SU-DHL-6 (cell line): ENCODE measurements at regions not wholly inside any gene's neighbourhood (a gene's known extent, or its start where the extent isn't known, plus 50 kb on each side); places are given as distances from the start of the nearest gene placed in this dataset.

Experiments used
- H2AFZ ChIP-seq: fragments of 200-600 bp; sonication (generic); 2 replicates; pipeline ENCODE4 v1.6.1; 2014; ENCODE audit warnings: low read depth, mild to moderate bottlenecking, moderate library complexity, mixed read lengths, antibody characterized with exemption, low read length; ENCODE audit not compliant: severe bottlenecking
- H3F3A ChIP-seq: fragments of 200-600 bp; shearing (Covaris generic); 2 replicates; pipeline ENCODE4 v1.6.0; 2016; ENCODE audit warnings: antibody characterized with exemption, mild to moderate bottlenecking; ENCODE audit not compliant: insufficient read depth
- H3K27ac ChIP-seq: fragments of 200-600 bp; sonication (generic); 2 replicates; pipeline ENCODE4 v1.5.1; 2016; ENCODE audit warnings: low read depth, mild to moderate bottlenecking, low read length, moderate library complexity, mixed read lengths
- H3K27me3 ChIP-seq: fragments of 200-600 bp; sonication (generic), shearing (Covaris generic); 2 replicates; pipeline ENCODE4 v1.6.0; 2014; ENCODE audit warnings: mild to moderate bottlenecking, low read length
- H3K36me3 ChIP-seq: fragments of 200-600 bp; sonication (generic); 2 replicates; pipeline ENCODE4 v1.6.1; 2014; ENCODE audit warnings: mild to moderate bottlenecking, low read length, mixed read lengths
- H3K4me2 ChIP-seq: fragments of 300-600, 200-600 bp; shearing (Covaris generic), sonication (generic); 2 replicates; pipeline ENCODE4 v1.6.0; 2014; ENCODE audit warnings: low read length, low read depth, mild to moderate bottlenecking; ENCODE audit not compliant: poor library complexity, severe bottlenecking
- H3K4me3 ChIP-seq: fragments of 200-600 bp; sonication (generic); 2 replicates; pipeline ENCODE4 v1.5.1; 2014; ENCODE audit warnings: antibody characterized with exemption, low read length, mild to moderate bottlenecking, mixed read lengths; ENCODE audit not compliant: insufficient read depth, poor library complexity, severe bottlenecking
- H3K79me2 ChIP-seq: fragments of 200-600 bp; sonication (generic); 2 replicates; pipeline ENCODE4 v1.6.1; 2014; ENCODE audit warnings: mild to moderate bottlenecking, low read length, moderate library complexity; ENCODE audit not compliant: insufficient read depth
- H3K9ac ChIP-seq: fragments of 200-600 bp; sonication (generic); 2 replicates; pipeline ENCODE4 v1.7.0; 2014; ENCODE audit warnings: mild to moderate bottlenecking, low read length
- H3K9me2 ChIP-seq: fragments of 200-600 bp; sonication (generic); replicated peaks from 2 replicates; pipeline ENCODE4 v1.6.1; 2014; ENCODE audit warnings: low read length; ENCODE audit not compliant: insufficient read depth
- H3K9me3 ChIP-seq: fragments of 200-600 bp; sonication (generic); 2 replicates; pipeline ENCODE4 v1.6.1; 2014; ENCODE audit warnings: low read length, mixed read lengths; ENCODE audit not compliant: insufficient read depth
- H4K20me1 ChIP-seq: fragments of 200-600 bp; sonication (generic); 2 replicates; pipeline ENCODE4 v1.6.1; 2014; ENCODE audit warnings: low read depth, mild to moderate bottlenecking, antibody characterized with exemption, low read length, moderate library complexity, mixed read lengths
- CTCF ChIP-seq: fragments of 200-600 bp; sonication (generic); IDR thresholded peaks from one replicate; pipeline ENCODE4 v1.5.1; 2017; ENCODE audit warnings: antibody characterized with exemption, mild to moderate bottlenecking, low read length, moderate library complexity; ENCODE audit not compliant: insufficient read depth, poor library complexity, severe bottlenecking
- EZH2phosphoT487 ChIP-seq: fragments of 200-600 bp; sonication (generic), shearing (Covaris generic); conservative IDR thresholded peaks from 2 replicates; pipeline ENCODE4 v1.6.1; 2018; ENCODE audit warnings: mild to moderate bottlenecking, antibody characterized with exemption, low read length, moderate library complexity, mixed read lengths

GRCh38 chr5:40292006-40292405 lies 387.7 kb upstream of the PTGER4 start:
- Histone ChIP-seq H3K9ac (no peak overlapping the region), H3K27me3 (no peaks in the 10 kb centered on the region), H3K9me2 (no peaks in the 10 kb centered on the region), H4K20me1 (no peaks in the 10 kb centered on the region), H3K4me3 (no peak overlapping the region), H3F3A (no peaks in the 10 kb centered on the region), H3K79me2 (no peaks in the 10 kb centered on the region), H2AFZ (no peak overlapping the region), H3K27ac (no peak overlapping the region), H3K9me3 (no peaks in the 10 kb centered on the region), H3K36me3 (no peaks in the 10 kb centered on the region), H3K4me2 (no peak overlapping the region)
- TF ChIP-seq CTCF = no peak

DNA sequence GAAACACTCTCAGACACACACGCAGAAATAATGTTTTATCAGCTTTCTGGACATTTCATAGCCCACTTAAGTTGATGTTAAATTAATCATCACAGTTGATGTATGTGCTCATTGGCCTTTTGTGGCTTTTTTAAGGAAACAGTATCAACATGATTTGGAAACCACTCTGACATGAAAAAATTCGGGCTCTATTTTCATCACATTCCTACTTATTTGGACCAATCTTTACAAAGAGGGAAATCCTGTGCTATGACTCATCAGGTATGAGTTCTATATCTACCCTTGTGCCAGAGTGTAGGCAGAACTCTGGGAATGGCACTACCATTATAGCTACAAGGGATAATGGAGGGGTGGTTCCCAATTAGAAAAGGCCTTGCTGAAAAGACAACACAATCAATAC lies 388.4 kb upstream of the PTGER4 start:
- no peak overlapping the region for H3K4me2 ChIP-seq
- H3K9ac ChIP-seq = no peak overlapping the region
- H3K9me3 ChIP-seq = no peaks in the 10 kb centered on the region
- H3K36me3 ChIP-seq = no peaks in the 10 kb centered on the region
- H2AFZ ChIP-seq = no peak overlapping the region
- H3K9me2 ChIP-seq = no peaks in the 10 kb centered on the region
- H3K27me3 ChIP-seq = no peaks in the 10 kb centered on the region
- no peaks in the 10 kb centered on the region for H3F3A ChIP-seq
- H3K27ac ChIP-seq = no peak overlapping the region
- TF ChIP-seq CTCF (no peak), EZH2phosphoT487 (no peak)
- no peaks in the 10 kb centered on the region for H3K79me2 ChIP-seq
- no peaks in the 10 kb centered on the region for H4K20me1 ChIP-seq
- H3K4me3 ChIP-seq = no peak overlapping the region

DNA sequence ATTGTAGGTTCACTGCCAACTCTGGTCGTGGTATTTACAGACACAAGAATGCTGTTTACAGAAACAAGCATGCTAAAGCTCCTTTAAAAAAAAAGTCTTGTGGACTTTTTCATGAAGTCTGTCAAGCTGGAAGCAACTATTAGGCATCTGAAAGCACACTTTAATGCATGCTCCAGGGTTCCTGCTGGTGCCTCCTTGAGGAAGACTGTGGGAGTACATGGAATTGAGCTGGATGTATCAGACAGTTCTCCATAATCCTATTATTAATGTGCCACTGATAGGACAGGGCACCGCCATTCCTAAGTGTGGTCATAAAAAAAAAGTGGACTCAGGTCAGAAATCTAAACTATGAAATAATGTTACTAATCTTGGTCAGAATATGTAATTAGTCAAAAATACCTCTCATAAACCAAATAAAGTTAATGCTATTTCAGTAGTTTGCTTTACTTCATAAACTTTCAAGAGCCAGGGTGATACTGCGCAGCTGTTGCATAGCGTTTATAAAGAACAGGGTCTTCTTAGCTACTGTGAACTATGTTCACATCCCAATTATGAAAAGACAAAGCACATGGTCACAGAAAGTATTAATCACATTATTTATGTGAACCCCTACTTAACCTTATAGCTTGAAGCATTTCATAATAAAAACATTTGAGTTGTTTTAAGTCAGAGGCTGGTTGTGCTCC lies 390.8 kb upstream of the PTGER4 start:
- Histone ChIP-seq H3K9me2 (no peaks in the 10 kb centered on the region), H3K27ac (no peak overlapping the region), H3K4me2 (no peak overlapping the region), H3F3A (no peaks in the 10 kb centered on the region), H2AFZ (no peak overlapping the region), H4K20me1 (no peaks in the 10 kb centered on the region), H3K9ac (no peak overlapping the region), H3K4me3 (no peak overlapping the region), H3K79me2 (no peaks in the 10 kb centered on the region), H3K36me3 (no peaks in the 10 kb centered on the region), H3K9me3 (no peaks in the 10 kb centered on the region), H3K27me3 (no peaks in the 10 kb centered on the region)
- TF ChIP-seq EZH2phosphoT487 (no peak), CTCF (no peak)
